Osteocyte (in vitro differentiated cells): ENCODE measurements at regions not wholly inside any gene's neighbourhood (a gene's known extent, or its start where the extent isn't known, plus 50 kb on each side); places are given as distances from the start of the nearest gene placed in this dataset.

ENCODE experiments used
- DNase-seq: peaks from one replicate; pipeline ENCODE4 v3.0.0; 2021; ENCODE audit warnings: mixed read lengths; ENCODE audit not compliant: unreplicated experiment; ENCODE audit errors: extremely low spot score
- H3K27ac Mint-ChIP-seq: one replicate; pipeline ENCODE4 v1.8.0; 2021; ENCODE audit warnings: mild to moderate bottlenecking, mixed read lengths; ENCODE audit not compliant: unreplicated experiment
- H3K27me3 Mint-ChIP-seq: one replicate; pipeline ENCODE4 v1.8.0; 2021; ENCODE audit warnings: mixed read lengths; ENCODE audit not compliant: unreplicated experiment
- H3K36me3 Mint-ChIP-seq: one replicate; pipeline ENCODE4 v1.8.0; 2021; ENCODE audit warnings: mixed read lengths; ENCODE audit not compliant: unreplicated experiment
- H3K4me1 Mint-ChIP-seq: one replicate; pipeline ENCODE4 v1.8.0; 2021; ENCODE audit warnings: mixed read lengths; ENCODE audit not compliant: unreplicated experiment
- H3K4me3 Mint-ChIP-seq: one replicate; pipeline ENCODE4 v1.8.0; 2021; ENCODE audit warnings: mild to moderate bottlenecking, moderate library complexity, mixed read lengths; ENCODE audit not compliant: unreplicated experiment
- H3K9me3 Mint-ChIP-seq: one replicate; pipeline ENCODE4 v1.8.0; 2021; ENCODE audit warnings: mixed read lengths; ENCODE audit not compliant: unreplicated experiment
- TF ChIP-seq, protein P1 (sequence below): fragments of 200-600 bp; sonication (generic); IDR thresholded peaks from 2 replicates; pipeline ENCODE4 v1.5.0; 2021; ENCODE audit warnings: antibody characterized with exemption, mild to moderate bottlenecking, moderate library complexity

DNA sequence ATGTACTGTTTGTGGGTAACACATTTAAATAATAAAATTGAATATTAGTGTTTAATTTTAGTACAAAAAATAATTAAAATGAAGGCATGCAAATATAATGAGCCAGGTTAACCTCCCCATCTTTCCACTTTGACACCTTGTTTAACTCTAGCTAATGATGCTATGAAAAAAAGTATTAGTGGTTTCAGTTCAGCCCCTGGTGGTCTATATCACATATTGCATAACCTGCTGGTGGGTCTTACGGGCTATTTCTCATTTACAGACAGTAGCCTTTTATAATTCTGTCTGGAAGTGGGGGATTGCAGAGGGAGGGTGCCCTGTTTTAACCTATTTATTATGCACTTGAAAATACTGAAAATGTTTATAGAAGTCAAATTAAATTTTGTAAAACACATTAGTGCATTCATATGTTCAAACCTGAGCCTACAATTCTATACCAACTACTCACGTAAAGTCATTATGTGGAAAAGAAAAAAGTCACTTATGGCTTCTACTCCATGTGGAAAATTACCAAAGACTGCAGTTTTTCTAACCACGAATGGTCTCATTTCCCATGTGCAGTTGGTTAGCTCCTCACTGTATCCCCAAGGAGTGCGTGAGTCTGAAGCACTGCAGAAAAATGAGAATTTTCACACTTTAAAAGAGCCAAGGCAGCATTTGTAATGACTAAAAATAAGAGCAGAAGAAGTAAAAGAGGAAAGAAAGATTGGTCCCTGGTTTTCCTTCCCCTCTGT, 381.0 kb downstream of the MTX2 start:
- H3K9me3 Mint-ChIP-seq = no peaks in the 10 kb centered on the region
- H3K4me3 Mint-ChIP-seq = no peak overlapping the region
- H3K27ac Mint-ChIP-seq = no peak overlapping the region
- no peak for DNase-seq
- no peaks in the 10 kb centered on the region for H3K36me3 Mint-ChIP-seq
- peaks cover 41% of the 10 kb centered on the region for H3K27me3 Mint-ChIP-seq
- H3K4me1 Mint-ChIP-seq = no peaks in the 10 kb centered on the region
- TF ChIP-seq, protein P1, sequence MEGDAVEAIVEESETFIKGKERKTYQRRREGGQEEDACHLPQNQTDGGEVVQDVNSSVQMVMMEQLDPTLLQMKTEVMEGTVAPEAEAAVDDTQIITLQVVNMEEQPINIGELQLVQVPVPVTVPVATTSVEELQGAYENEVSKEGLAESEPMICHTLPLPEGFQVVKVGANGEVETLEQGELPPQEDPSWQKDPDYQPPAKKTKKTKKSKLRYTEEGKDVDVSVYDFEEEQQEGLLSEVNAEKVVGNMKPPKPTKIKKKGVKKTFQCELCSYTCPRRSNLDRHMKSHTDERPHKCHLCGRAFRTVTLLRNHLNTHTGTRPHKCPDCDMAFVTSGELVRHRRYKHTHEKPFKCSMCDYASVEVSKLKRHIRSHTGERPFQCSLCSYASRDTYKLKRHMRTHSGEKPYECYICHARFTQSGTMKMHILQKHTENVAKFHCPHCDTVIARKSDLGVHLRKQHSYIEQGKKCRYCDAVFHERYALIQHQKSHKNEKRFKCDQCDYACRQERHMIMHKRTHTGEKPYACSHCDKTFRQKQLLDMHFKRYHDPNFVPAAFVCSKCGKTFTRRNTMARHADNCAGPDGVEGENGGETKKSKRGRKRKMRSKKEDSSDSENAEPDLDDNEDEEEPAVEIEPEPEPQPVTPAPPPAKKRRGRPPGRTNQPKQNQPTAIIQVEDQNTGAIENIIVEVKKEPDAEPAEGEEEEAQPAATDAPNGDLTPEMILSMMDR = no peak

DNA sequence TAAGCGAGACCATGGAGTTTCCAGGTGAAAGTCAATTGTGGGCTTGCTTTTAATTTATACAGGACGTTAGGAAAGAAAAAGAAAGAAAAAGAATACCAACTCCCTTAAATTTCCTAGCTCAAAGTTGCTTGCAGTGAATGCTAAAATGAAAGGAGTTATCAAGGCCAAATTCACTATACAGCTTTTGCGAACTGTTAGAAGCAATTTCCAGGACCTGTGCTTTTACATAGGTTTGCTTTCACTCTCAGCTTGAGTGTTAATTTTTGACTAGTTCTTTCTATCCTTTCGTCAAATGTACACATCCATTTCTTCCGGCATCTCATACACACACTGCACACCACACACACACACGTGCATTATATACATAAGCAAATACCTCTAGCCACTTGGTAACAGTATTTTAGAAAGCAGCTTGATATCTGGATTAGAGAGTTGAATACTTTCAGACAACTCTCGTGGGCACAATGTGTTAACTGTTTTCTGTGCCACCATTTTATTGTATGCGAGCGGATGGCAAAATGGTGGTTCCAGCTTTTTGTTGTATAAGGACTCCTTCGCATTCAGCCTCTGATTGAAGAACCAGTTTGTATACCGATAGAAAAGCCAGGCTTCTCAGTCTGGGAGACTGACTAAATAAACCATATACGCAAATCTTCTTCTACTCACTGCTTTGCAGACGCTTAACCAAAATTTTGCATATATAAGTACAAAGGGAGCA, 381.8 kb downstream of the MTX2 start:
- Mint-ChIP-seq H3K27me3 (peaks cover 45% of the 10 kb centered on the region), H3K36me3 (no peaks in the 10 kb centered on the region), H3K27ac (no peak overlapping the region), H3K4me3 (no peak overlapping the region), H3K9me3 (no peaks in the 10 kb centered on the region), H3K4me1 (no peaks in the 10 kb centered on the region)
- no peak for DNase-seq
- TF ChIP-seq, protein P1 = no peak

GRCh38 chr2:176652300-176653182, 383.3 kb downstream of the MTX2 start:
- DNase-seq = no peak
- H3K4me3 Mint-ChIP-seq = no peak overlapping the region
- H3K27me3 Mint-ChIP-seq = peaks cover 41% of the 10 kb centered on the region
- no peak overlapping the region for H3K27ac Mint-ChIP-seq
- no peaks in the 10 kb centered on the region for H3K4me1 Mint-ChIP-seq
- no peaks in the 10 kb centered on the region for H3K36me3 Mint-ChIP-seq
- TF ChIP-seq, protein P1 = peak; percentile 74
- H3K9me3 Mint-ChIP-seq = no peaks in the 10 kb centered on the region

DNA sequence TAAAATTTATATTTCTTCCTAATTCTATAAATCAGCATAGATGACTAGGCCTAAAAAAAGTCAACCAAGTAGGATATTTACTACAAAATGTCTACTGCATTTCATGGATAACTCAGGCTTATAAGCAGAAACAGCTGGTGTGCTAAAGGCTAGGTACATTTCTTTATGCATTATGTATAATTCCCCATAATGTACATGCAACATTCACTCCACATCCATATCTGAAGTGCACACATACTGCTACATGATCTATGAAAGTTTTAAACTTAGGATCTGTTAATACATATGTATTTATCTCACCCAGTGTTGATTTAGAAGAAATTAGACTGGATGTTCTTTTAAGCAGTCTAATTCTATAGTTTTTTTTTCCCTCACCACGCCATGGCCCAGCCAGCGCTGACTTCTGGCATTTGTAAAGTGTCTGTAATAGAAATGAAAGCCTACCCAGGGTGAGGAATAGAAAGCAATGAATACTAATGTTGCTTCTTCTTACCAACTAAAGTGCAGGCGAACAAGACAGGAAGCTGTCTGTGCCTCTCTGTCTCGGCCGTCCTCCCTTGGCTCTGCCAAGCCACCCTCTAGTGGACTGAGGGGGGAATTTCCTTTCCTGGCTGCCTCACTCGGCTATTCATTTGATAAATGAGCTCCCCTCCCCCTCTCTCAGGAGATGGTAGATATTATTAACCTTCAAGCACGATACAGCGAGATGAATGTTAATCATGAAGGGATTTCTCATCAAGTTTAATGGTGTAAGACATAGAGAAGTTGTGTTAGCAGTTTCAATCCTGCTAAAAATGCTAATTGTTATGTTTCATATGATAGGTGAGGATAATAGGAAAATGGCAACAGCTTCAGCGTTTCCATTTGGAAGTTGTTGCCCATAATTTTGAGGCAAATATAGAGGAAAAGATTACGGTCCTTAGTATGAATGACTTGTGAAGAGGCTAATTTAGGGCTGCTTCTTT, 384.5 kb downstream of the MTX2 start:
- Mint-ChIP-seq H3K4me3 (no peak overlapping the region), H3K4me1 (no peaks in the 10 kb centered on the region), H3K27ac (no peak overlapping the region), H3K36me3 (no peaks in the 10 kb centered on the region), H3K27me3 (peaks cover 40% of the 10 kb centered on the region), H3K9me3 (no peaks in the 10 kb centered on the region)
- TF ChIP-seq, protein P1 = peak; percentile 54
- DNase-seq = no peak
